ENCODE measurements at regions not wholly inside any gene's neighbourhood (a gene's known extent, or its start where the extent isn't known, plus 50 kb on each side); places are given as distances from the start of the nearest gene placed in this dataset.

DNA sequence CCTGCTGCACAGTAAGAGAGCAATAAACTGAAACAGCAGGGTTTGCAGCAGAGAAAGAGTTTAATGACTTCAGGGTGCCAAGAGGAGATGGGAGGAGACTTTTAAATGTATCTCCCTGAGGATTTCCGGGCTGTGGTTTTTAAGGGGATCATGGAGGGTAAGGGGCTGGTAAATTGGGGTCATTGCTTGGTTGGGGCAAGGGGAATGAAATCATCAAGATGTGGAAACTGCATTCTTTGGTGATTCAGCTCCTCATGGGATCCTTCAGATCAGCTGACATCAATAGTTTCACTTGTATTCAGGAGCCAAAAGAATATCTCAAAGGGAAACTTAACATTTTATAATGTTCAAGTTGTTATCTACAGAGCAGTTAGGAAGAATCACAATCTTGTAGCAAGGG is 174.3 kb upstream of the ANXA10 start:
- H3K36me3 ChIP-seq (ENCODE audit: control insufficient read depth in 2 of 3, insufficient read depth in 3 of 3, low read length in 3 of 3): no peaks in the 10 kb centered on the region
- no peak overlapping the region for H3K9ac ChIP-seq (ENCODE audit: low read length in 3 of 3)
- intact Hi-C loops (cut with DNase I): no loop called here
- no peak for FAIRE-seq
- no peaks in the 10 kb centered on the region for H3K27me3 ChIP-seq (ENCODE audit: control insufficient read depth, insufficient read depth, low read length)
- peaks cover 0 to 5% (median 0%) of the 10 kb centered on the region in 3 donors for H3K9me3 ChIP-seq (ENCODE audit: control insufficient read depth in 2 of 3, insufficient read depth in 1 of 3, low read length in 3 of 3)
- H3K27ac ChIP-seq (ENCODE audit: low read depth in 2 of 2, low read length in 2 of 2): no peak overlapping the region
- TF ChIP-seq, protein P1, sequence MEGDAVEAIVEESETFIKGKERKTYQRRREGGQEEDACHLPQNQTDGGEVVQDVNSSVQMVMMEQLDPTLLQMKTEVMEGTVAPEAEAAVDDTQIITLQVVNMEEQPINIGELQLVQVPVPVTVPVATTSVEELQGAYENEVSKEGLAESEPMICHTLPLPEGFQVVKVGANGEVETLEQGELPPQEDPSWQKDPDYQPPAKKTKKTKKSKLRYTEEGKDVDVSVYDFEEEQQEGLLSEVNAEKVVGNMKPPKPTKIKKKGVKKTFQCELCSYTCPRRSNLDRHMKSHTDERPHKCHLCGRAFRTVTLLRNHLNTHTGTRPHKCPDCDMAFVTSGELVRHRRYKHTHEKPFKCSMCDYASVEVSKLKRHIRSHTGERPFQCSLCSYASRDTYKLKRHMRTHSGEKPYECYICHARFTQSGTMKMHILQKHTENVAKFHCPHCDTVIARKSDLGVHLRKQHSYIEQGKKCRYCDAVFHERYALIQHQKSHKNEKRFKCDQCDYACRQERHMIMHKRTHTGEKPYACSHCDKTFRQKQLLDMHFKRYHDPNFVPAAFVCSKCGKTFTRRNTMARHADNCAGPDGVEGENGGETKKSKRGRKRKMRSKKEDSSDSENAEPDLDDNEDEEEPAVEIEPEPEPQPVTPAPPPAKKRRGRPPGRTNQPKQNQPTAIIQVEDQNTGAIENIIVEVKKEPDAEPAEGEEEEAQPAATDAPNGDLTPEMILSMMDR (IDR thresholded peaks at IDR 0.05; ENCODE audit: borderline replicate concordance, extremely low read depth, insufficient read depth): no peak
- no peak overlapping the region for H3K4me3 ChIP-seq (ENCODE audit: low read length in 3 of 3)
- no peaks in the 10 kb centered on the region for H3K4me1 ChIP-seq (ENCODE audit: control insufficient read depth in 2 of 3, insufficient read depth in 2 of 3, low read depth in 1 of 3, low read length in 3 of 3)
- no peak for DNase-seq

GRCh38 chr4:167930166-167930565 is 162.2 kb upstream of the ANXA10 start:
- FAIRE-seq: no peak
- no peaks in the 10 kb centered on the region for H3K9me3 ChIP-seq (ENCODE audit: control insufficient read depth in 2 of 3, insufficient read depth in 1 of 3, low read length in 3 of 3)
- H3K36me3 ChIP-seq (ENCODE audit: control insufficient read depth in 2 of 3, insufficient read depth in 3 of 3, low read length in 3 of 3): no peaks in the 10 kb centered on the region
- intact Hi-C loops (cut with DNase I): no loop called here
- TF ChIP-seq, protein P1 (IDR thresholded peaks at IDR 0.05; ENCODE audit: borderline replicate concordance, extremely low read depth, insufficient read depth): no peak
- H3K27ac ChIP-seq (ENCODE audit: low read depth in 2 of 2, low read length in 2 of 2): no peak overlapping the region
- no peak overlapping the region for H3K4me3 ChIP-seq (ENCODE audit: low read length in 3 of 3)
- no peak for DNase-seq
- no peak overlapping the region for H3K9ac ChIP-seq (ENCODE audit: low read length in 3 of 3)
- H3K4me1 ChIP-seq (ENCODE audit: control insufficient read depth in 2 of 3, insufficient read depth in 2 of 3, low read depth in 1 of 3, low read length in 3 of 3): no peaks in the 10 kb centered on the region
- H3K27me3 ChIP-seq (ENCODE audit: control insufficient read depth, insufficient read depth, low read length): no peaks in the 10 kb centered on the region

DNA sequence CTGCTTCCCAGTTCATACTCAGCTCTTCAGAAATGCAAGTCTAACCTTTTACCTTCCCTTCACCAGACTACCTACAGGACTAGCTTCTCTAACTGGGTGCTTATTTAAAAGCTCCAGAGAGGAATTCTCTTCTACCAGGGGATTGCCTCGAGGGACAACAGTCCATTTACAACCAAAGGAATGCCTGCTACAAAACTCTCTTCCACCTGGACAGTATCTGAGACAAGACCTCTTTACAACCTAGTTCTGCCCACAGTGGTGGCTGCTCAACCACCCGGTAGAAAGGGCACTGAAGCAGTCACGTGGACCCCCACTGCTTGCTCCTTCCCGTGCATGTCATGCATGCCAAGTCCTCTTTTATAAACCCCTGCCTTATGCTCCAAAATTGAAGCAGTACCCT is 158.1 kb upstream of the ANXA10 start:
- Histone ChIP-seq H3K27ac (ENCODE audit: low read depth in 2 of 2, low read length in 2 of 2) (no peak overlapping the region), H3K9me3 (ENCODE audit: control insufficient read depth in 2 of 3, insufficient read depth in 1 of 3, low read length in 3 of 3) (no peaks in the 10 kb centered on the region), H3K4me3 (ENCODE audit: low read length in 3 of 3) (no peak overlapping the region), H3K4me1 (ENCODE audit: control insufficient read depth in 2 of 3, insufficient read depth in 2 of 3, low read depth in 1 of 3, low read length in 3 of 3) (no peaks in the 10 kb centered on the region), H3K36me3 (ENCODE audit: control insufficient read depth in 2 of 3, insufficient read depth in 3 of 3, low read length in 3 of 3) (no peaks in the 10 kb centered on the region), H3K9ac (ENCODE audit: low read length in 3 of 3) (no peak overlapping the region), H3K27me3 (ENCODE audit: control insufficient read depth, insufficient read depth, low read length) (no peaks in the 10 kb centered on the region)
- DNase-seq: no peak
- no peak for FAIRE-seq
- intact Hi-C loops (cut with DNase I): no loop called here
- TF ChIP-seq, protein P1 (IDR thresholded peaks at IDR 0.05; ENCODE audit: borderline replicate concordance, extremely low read depth, insufficient read depth): no peak

Data from kidney (tissue), 13 donors.